GM19351 (cell line): ENCODE measurements at regions not wholly inside any gene's neighbourhood (a gene's known extent, or its start where the extent isn't known, plus 50 kb on each side); places are given as distances from the start of the nearest gene placed in this dataset.

Experiments used
- ATAC-seq: cut with Tn5 transposase; IDR thresholded peaks from one replicate; pipeline ENCODE4 v1.9.1; 2021; ENCODE audit warnings: mild to moderate bottlenecking, moderate library complexity; ENCODE audit not compliant: unreplicated experiment

GRCh38 chr1:199753513-199753912 lies 274.0 kb upstream of the NR5A2 start:
- no peak for ATAC-seq

DNA sequence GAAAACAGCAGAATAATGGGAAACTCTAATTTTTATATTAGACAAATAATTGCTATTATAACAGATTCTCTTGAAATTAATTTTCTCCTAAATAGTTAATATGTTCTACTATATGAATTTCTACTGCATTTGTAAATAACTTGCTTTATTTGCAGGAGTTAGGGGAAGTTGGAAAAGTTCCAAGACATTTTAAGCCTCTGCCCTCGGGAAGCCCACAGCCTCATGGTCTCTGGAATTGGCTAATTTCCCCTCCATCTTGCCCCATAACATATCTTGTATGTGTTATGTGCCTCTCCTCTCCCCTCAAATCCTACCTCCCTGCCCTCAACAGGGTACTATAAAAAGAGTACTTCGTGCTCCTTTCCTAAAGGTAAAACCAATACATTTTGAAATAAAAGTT lies 271.4 kb upstream of the NR5A2 start:
- ATAC-seq: no peak

GRCh38 chr1:199758626-199759255 lies 268.8 kb upstream of the NR5A2 start:
- no peak for ATAC-seq

- ATAC-seq: no peak
Measured at GRCh38 chr1:199759268-199759730, 268.2 kb upstream of the NR5A2 start.

GRCh38 chr1:199762572-199762971 lies 264.9 kb upstream of the NR5A2 start:
- ATAC-seq: no peak

DNA sequence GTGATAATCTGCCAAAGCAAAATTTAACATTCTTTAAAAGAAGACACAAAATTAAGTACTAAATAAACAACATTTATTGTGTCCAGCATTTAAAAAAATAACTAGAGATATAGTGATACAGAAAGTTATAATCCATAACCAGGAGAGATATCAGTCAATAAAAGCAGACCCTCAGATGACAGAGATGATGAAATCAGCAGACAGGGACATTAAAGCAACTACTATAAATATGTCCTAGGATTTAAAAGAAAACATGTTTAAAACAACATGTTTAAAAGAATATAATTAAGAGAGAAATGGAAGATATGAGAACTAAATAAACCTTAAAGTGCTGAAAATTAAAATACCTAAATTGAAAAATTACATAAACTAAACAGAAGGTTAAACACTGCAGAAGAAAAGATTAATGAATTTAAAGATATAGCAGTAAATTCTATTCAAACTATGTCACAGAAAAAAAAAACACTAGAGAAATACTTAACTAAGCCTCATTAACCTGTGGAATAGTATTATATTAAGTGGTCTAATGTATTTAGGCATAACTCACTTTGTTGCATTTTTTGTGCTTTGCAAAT lies 261.2 kb upstream of the NR5A2 start:
- ATAC-seq: no peak

- ATAC-seq: no peak
Measured at GRCh38 chr1:199767700-199768099, 259.8 kb upstream of the NR5A2 start.

GRCh38 chr1:199774433-199775089 lies 252.9 kb upstream of the NR5A2 start:
- no peak for ATAC-seq

GRCh38 chr1:199776768-199777497 lies 250.6 kb upstream of the NR5A2 start:
- ATAC-seq: no peak

DNA sequence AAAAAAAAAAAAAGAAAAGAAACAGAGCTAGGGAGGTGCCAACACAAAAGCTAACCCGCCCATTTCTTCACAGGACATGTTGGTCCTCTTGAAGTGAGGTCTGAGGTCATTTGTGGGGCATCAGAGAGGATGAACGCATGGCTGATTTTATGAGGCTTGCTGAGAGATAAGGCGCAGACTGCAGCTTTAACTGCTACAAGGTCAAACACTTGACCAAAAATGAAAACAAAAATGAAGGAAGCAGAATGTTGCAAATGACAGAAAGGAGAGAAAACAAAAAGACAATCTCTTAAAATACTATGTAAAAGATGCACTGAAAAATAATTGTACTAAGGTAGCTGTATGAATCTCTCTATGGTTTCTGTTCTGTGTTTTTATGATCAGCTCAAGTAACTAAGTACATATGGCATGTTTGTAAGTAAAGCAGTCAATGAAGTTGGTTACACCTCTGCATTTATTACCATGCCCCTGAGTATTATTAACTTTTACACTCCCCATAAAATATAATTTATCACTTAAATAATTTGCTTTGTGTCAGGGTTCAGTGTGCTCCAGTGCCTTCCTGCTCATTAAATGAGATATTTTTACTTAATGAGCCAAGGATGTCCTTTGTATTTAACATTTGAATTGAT lies 249.1 kb upstream of the NR5A2 start:
- no peak for ATAC-seq

- no peak for ATAC-seq
Measured at GRCh38 chr1:199780091-199780490, 247.4 kb upstream of the NR5A2 start.

DNA sequence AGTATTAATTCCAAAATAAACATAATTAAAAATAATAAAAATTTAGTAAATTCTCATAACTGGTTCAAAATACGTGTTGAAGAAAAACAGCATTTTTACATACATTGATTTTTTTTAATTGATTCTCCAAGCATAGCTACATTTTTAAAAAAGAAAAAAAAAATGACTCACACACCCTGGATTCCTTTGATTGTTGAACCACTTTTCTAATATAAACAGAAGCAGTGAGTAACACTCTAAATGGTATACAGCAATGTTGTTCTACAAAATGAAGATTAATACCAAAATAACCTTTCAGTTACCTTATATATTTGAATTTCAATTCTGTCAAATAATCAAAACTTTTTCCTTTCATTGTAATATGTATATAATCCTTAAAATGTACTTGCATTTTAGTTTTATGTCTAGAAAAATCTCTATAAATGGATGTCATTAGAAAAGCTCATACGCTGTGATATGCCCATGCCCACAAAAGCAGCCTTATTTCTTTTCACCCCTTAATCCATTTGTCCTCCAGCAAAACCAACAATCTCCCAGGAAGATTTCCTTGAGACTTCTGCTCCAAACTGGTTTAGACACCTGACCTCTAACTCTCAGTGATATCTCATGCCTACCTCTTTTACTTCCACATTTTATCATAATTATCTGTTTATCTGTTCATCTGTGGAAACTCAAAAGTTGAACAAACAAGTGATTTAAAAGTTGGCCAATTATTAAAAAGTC lies 246.4 kb upstream of the NR5A2 start:
- no peak for ATAC-seq

DNA sequence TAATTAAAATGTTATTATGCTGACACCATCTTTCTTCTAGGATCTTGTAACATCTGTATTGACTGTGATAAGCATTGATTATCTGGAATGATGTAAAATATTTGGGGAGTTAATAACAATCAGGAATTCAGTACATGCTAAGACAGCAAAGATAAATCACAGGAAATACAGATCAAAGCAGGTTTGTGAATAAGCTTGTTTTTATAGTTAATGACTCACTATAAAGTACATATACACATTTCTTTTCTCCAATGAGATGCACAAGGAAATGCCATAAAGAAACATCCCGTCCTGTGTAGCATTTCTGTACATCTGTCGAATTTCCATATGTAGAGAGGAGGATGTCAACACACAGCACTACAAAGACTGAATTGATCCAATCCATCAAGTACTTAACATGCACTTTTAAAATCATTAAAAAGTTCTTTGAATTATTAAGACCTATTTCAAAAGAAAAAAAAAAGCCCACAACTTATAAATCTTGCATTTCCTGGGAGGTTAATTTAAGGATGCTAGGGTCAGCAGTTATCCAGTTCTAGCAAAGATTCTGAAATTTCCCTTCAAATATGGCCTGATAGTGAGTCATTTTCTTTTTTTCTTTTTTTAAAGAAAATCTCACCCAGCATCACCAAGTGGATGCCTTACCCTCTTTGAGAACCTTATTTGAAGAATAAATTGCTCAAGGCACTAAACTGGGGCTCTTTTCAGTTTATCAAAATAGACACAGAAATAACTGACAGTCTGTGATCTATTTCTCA lies 243.2 kb upstream of the NR5A2 start:
- no peak for ATAC-seq

DNA sequence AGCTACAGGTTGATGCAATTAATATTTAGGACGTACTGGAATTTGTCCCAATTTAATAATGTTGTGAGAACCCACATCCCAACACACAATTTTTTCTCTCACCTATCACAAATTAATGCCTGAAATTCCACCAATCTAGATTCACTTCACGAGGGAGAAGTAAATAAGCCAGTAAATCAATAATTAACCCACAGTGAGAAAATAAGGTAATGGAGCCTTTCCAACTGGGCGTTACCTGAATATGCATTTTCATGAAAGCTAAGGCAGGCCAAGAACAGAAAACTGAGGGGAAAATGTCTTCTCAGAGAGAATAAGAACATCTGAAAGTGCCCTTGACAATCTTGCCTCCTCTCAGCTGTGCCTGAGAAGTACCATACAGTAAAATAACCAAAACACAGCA lies 240.8 kb upstream of the NR5A2 start:
- no peak for ATAC-seq

DNA sequence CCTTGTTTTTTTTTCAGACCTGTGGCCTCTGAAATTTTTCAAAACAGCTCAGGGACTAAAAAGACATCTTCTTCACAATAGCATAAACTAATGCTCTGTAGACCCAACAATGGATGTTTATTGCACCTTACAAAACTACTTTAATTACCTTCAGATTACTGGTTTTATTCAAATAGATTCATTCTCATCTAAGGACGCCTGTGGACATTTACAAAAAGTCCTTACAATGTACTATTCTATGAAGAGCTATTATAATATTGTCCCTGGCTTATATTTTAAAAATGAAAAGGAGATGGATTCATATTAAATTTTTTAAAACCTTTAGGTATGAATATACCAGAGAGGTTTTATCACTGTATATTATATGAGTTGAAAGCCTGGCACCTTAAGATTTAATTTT lies 238.4 kb upstream of the NR5A2 start:
- no peak for ATAC-seq

GRCh38 chr1:199791495-199791894 lies 236.0 kb upstream of the NR5A2 start:
- ATAC-seq: no peak

GRCh38 chr1:199792874-199793273 lies 234.6 kb upstream of the NR5A2 start:
- no peak for ATAC-seq

DNA sequence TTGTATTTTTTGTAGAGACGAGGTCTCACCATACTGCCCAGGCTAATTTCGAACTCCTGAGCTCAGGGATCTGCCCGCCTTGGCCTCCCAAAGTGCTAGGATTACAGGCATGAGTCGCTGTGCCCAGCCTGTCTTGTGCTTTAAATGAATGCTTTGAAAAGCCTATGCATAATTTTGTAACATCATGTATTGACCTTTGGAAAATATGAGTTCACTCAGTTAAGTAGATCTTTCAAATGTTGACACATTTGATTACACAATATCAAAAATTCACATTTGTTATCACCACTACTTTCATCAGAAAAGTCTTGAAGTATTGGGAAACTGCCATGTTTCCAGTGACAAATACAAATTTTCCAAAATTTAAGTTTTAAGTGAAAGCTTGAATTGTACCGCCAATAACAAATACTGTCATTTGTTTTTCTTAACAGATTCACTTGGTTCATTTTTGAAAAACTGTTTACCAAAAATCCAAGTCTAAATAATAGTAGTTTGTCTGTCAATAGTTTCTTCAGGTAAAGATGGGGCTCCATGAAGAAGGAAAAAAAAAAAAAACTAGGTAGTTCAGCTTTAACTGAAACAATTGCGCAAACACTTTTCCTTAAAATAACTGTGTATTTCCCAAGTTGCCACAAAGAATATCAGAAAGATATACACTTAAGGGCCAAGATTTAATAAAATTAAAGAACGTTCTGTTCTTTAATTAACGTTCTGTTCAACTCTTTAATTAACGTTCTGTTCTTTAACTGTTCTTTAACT lies 233.2 kb upstream of the NR5A2 start:
- ATAC-seq: no peak

GRCh38 chr1:199799116-199799515 lies 228.4 kb upstream of the NR5A2 start:
- ATAC-seq: no peak
